ENCODE measurements at regions not wholly inside any gene's neighbourhood (a gene's known extent, or its start where the extent isn't known, plus 50 kb on each side); places are given as distances from the start of the nearest gene placed in this dataset.
A peak's percentile ranks its signal among the peaks of the same experiment; 100 is the strongest.

DNA sequence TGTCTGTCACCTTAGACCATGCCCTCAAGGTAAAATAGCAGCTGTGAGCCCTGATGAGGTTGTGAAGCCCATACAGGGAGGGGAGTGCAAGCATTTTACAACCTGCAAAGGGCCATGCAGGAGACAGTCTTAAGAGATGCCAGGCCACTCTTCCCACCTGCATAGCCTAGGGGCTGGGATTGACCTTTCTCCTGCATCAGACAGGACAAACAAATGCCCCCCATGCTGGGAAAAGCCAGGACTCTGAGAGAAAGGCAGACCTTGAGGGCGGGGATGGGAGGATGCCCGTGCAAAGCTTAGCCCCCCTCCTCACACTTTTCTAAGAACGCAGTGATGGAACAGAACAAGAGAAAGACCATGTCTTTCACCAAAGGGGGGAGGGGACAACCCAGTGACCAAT is 137.9 kb upstream of the MAMLD1 start:
- no peaks in the 10 kb centered on the region for H3K4me1 ChIP-seq
- no peak for TF ChIP-seq POLR2A (IDR thresholded peaks at IDR 0.05)
- TF ChIP-seq, protein P1, sequence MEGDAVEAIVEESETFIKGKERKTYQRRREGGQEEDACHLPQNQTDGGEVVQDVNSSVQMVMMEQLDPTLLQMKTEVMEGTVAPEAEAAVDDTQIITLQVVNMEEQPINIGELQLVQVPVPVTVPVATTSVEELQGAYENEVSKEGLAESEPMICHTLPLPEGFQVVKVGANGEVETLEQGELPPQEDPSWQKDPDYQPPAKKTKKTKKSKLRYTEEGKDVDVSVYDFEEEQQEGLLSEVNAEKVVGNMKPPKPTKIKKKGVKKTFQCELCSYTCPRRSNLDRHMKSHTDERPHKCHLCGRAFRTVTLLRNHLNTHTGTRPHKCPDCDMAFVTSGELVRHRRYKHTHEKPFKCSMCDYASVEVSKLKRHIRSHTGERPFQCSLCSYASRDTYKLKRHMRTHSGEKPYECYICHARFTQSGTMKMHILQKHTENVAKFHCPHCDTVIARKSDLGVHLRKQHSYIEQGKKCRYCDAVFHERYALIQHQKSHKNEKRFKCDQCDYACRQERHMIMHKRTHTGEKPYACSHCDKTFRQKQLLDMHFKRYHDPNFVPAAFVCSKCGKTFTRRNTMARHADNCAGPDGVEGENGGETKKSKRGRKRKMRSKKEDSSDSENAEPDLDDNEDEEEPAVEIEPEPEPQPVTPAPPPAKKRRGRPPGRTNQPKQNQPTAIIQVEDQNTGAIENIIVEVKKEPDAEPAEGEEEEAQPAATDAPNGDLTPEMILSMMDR (IDR thresholded peaks at IDR 0.05), result no peak
- no peaks in the 10 kb centered on the region for H3K9me3 ChIP-seq
- H3K36me3 ChIP-seq, result no peaks in the 10 kb centered on the region
- H3K27me3 ChIP-seq, result no peaks in the 10 kb centered on the region
- H3K4me3 ChIP-seq, result no peak overlapping the region
- no peak overlapping the region for H3K27ac ChIP-seq
- DNase-seq, result no peak
- WGBS, 2 donors, result 77 to 78% methylated on average over 3 of the region's 3 CpGs
- intact Hi-C loops (cut with DNase I), result no loop called here

DNA sequence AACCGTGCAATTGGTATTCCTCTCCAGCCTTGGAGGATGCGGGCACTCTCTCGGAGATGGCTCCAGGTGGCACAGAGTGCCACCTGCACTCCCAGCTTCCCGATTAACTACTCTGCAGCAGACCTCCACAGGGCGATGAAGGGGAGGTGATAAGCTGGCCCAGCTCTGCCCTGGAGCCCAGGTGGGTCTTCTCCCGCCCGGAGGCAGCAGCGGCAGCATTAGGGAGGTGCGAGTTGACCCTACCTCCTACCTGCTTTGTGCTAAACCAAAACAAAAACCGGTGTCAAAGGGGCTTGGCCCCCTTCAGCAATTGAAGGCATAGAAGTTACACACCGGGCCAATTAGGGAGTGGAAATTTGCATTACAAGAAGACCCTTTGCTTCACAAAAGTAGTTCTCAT is 137.4 kb upstream of the MAMLD1 start:
- 78 to 84% methylated on average over 11 of the region's 11 CpGs for WGBS, 2 donors
- intact Hi-C loops (cut with DNase I), result no loop called here
- Histone ChIP-seq H3K9me3 (no peaks in the 10 kb centered on the region), H3K27ac (no peak overlapping the region), H3K4me1 (no peaks in the 10 kb centered on the region), H3K4me3 (no peak overlapping the region), H3K36me3 (no peaks in the 10 kb centered on the region), H3K27me3 (no peaks in the 10 kb centered on the region)
- TF ChIP-seq EP300 (IDR thresholded peaks at IDR 0.05) (no peak), POLR2A (IDR thresholded peaks at IDR 0.05) (no peak), POLR2AphosphoS5 (IDR thresholded peaks at IDR 0.05) (no peak)
- TF ChIP-seq, protein P1 (IDR thresholded peaks at IDR 0.05), result no peak
- no peak for DNase-seq

DNA sequence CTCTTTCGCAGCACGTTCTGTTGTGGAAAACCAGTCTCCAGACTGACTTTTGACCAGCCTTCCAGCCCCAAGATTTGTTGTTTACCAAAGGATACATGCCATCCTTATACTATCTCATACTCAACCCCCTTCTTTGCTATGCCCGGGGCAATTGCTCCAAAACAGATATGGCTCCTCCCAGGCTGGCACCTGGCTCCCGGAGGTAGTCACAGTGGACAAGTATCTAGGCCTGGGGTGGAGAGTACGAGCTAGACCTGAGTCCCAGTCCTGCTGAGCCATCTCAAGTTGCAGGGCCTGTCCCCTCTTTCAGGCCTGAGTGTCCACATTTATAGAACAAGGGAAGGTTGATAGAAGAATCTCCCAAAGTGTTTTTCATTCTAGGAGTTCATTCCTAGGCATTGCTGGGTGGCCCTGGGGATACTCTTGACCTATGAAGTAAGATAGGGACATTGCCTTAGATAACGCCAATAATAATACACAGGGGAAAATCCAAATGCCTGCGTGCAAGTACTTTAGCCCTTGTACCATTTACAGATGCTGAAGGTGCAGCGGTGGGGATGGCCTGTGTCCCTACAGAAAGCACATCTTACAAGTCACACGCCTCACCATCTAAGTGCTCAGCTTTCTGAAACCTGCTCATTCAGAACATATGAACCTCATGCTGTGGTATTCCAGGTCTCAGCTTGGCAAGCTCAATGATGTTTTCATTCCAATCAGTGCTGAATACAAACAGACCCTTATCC is 136.7 kb upstream of the MAMLD1 start:
- WGBS, 2 donors, result 85 to 89% methylated on average over 9 of the region's 9 CpGs
- no peak for TF ChIP-seq POLR2A (IDR thresholded peaks at IDR 0.05)
- TF ChIP-seq, protein P1 (IDR thresholded peaks at IDR 0.05), result no peak
- TF ChIP-seq POLR2AphosphoS5 (IDR thresholded peaks at IDR 0.05), result no peak
- TF ChIP-seq EP300 (IDR thresholded peaks at IDR 0.05), result no peak
- no peak overlapping the region for H3K27ac ChIP-seq
- intact Hi-C loops (cut with DNase I), result no loop called here
- H3K4me3 ChIP-seq, result no peak overlapping the region
- no peaks in the 10 kb centered on the region for H3K9me3 ChIP-seq
- DNase-seq, result peak; percentile 49
- no peaks in the 10 kb centered on the region for H3K4me1 ChIP-seq
- no peaks in the 10 kb centered on the region for H3K36me3 ChIP-seq
- no peaks in the 10 kb centered on the region for H3K27me3 ChIP-seq

DNA sequence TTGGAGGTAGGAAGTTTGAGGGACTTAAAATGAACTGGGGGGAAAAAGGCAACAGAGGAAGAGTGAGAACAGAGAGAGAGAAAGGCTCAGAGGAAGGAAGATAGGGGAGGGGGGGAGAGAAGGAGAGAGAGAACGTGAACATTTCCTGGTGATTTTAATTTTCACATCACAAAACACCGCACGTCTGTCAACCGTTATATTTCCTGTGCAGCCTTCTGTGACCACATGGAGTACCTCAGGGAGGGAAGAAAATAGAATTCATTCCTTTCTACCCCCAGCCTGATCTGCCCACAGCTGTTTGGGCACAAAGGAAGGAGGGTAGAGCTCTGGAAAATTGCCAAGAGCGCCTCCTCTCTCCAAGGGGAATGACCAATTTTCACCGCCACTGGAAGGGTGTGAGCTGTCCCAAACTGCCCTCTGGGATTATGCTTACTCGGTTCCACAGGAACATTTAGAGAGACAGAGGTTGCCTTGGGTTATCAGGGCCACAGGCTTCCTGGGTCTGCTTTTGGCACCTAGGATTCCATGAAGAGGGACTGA is 135.7 kb upstream of the MAMLD1 start:
- 47 to 67% methylated on average over 7 of the region's 7 CpGs for WGBS, 2 donors
- intact Hi-C loops (cut with DNase I), result no loop called here
- H3K27ac ChIP-seq, result no peak overlapping the region
- no peak for DNase-seq
- H3K9me3 ChIP-seq, result no peaks in the 10 kb centered on the region
- H3K36me3 ChIP-seq, result no peaks in the 10 kb centered on the region
- no peak overlapping the region for H3K4me3 ChIP-seq
- no peaks in the 10 kb centered on the region for H3K4me1 ChIP-seq
- TF ChIP-seq, protein P1 (IDR thresholded peaks at IDR 0.05), result no peak
- TF ChIP-seq EP300 (IDR thresholded peaks at IDR 0.05) (no peak), POLR2A (IDR thresholded peaks at IDR 0.05) (no peak), POLR2AphosphoS5 (IDR thresholded peaks at IDR 0.05) (no peak)
- no peaks in the 10 kb centered on the region for H3K27me3 ChIP-seq
